HFFc6 (cell line): ENCODE measurements at regions not wholly inside any gene's neighbourhood (a gene's known extent, or its start where the extent isn't known, plus 50 kb on each side); places are given as distances from the start of the nearest gene placed in this dataset.

Experiments
- DNase-seq: peaks from one replicate; pipeline ENCODE4 v3.0.0-alpha.2; 2018
- H3K27ac Mint-ChIP-seq: 2 replicates; pipeline ENCODE4 v1.8.0; 2020; ENCODE audit warnings: mild to moderate bottlenecking, mixed read lengths
- H3K27me3 Mint-ChIP-seq: 2 replicates; pipeline ENCODE4 v1.8.0; 2021; ENCODE audit warnings: mild to moderate bottlenecking, moderate library complexity, mixed read lengths; ENCODE audit not compliant: insufficient read depth
- H3K36me3 Mint-ChIP-seq: 2 replicates; pipeline ENCODE4 v1.8.0; 2021; ENCODE audit warnings: low read depth, mixed read lengths
- H3K4me1 Mint-ChIP-seq: 2 replicates; pipeline ENCODE4 v1.8.0; 2020; ENCODE audit warnings: low read depth, mixed read lengths
- H3K4me3 Mint-ChIP-seq: 2 replicates; pipeline ENCODE4 v1.8.0; 2020; ENCODE audit warnings: mild to moderate bottlenecking, moderate library complexity, mixed read lengths
- H3K9me3 Mint-ChIP-seq: 2 replicates; pipeline ENCODE4 v1.8.0; 2020; ENCODE audit warnings: mild to moderate bottlenecking, mixed read lengths
- CTCF ChIP-seq: fragments of 200-600 bp; sonication (generic); IDR thresholded peaks from 2 replicates; pipeline ENCODE4 v1.5.0; 2021; ENCODE audit warnings: antibody characterized with exemption, mild to moderate bottlenecking

GRCh38 chr9:117466111-117466510, 51.3 kb upstream of the ASTN2 start:
- Mint-ChIP-seq H3K4me3 (no peak overlapping the region), H3K27ac (no peak overlapping the region), H3K36me3 (no peaks in the 10 kb centered on the region), H3K4me1 (no peaks in the 10 kb centered on the region), H3K27me3 (no peaks in the 10 kb centered on the region; the same call in 1 of the 2 replicates), H3K9me3 (peaks cover 50% of the 10 kb centered on the region)
- DNase-seq = no peak
- no peak for TF ChIP-seq CTCF

GRCh38 chr9:117465706-117466105, 50.8 kb upstream of the ASTN2 start:
- no peaks in the 10 kb centered on the region; the same call in 1 of the 2 replicates for H3K27me3 Mint-ChIP-seq
- no peaks in the 10 kb centered on the region for H3K4me1 Mint-ChIP-seq
- peaks cover 50% of the 10 kb centered on the region for H3K9me3 Mint-ChIP-seq
- H3K4me3 Mint-ChIP-seq = no peak overlapping the region
- TF ChIP-seq CTCF = no peak
- H3K36me3 Mint-ChIP-seq = no peaks in the 10 kb centered on the region
- no peak for DNase-seq
- no peak overlapping the region for H3K27ac Mint-ChIP-seq

GRCh38 chr9:117464941-117465616, 50.2 kb upstream of the ASTN2 start:
- Mint-ChIP-seq H3K36me3 (no peaks in the 10 kb centered on the region), H3K4me3 (no peak overlapping the region), H3K27me3 (no peaks in the 10 kb centered on the region; the same call in 1 of the 2 replicates), H3K4me1 (no peaks in the 10 kb centered on the region), H3K9me3 (peaks cover 54% of the 10 kb centered on the region), H3K27ac (no peak overlapping the region)
- DNase-seq = no peak
- no peak for TF ChIP-seq CTCF
